Tibial artery (tissue), 4 donors: ENCODE measurements at regions not wholly inside any gene's neighbourhood (a gene's known extent, or its start where the extent isn't known, plus 50 kb on each side); places are given as distances from the start of the nearest gene placed in this dataset.

Experiments
- DNase-seq, 2 donors: peaks; one replicate each; pipeline ENCODE4 v3.0.0-alpha.2; 2019
- H3K27ac ChIP-seq, 2 donors: fragments of 200-600 bp; sonication (generic) in 1 of 2; 1 replicate in 1 of 2; 2 replicates in 1 of 2; pipeline ENCODE4 v1.5.1; 2018 to 2019; ENCODE audit warnings: mild to moderate bottlenecking in 1 of 2
- H3K27me3 ChIP-seq, 2 donors: fragments of 200-600 bp; sonication (generic) in 1 of 2; one replicate each; pipeline versions ENCODE4 v1.5.1 to v1.6.0; 2016 to 2019
- H3K36me3 ChIP-seq, 3 donors: fragments of 200-600 bp; sonication (generic) in 2 of 3; one replicate each; pipeline ENCODE4 v1.5.1; 2016 to 2019; ENCODE audit warnings: mild to moderate bottlenecking in 2 of 3
- H3K4me1 ChIP-seq, 4 donors: fragments of 200-600 bp; sonication (generic) in 2 of 4; 1 replicate in 3 of 4; 2 replicates in 1 of 4; pipeline ENCODE4 v1.5.1; 2016 to 2019
- H3K4me3 ChIP-seq, 2 donors: fragments of 200-600 bp; sonication (generic) in 1 of 2; 1 replicate in 1 of 2; 2 replicates in 1 of 2; pipeline ENCODE4 v1.5.1; 2018 to 2019; ENCODE audit warnings: mild to moderate bottlenecking in 2 of 2
- H3K9me3 ChIP-seq, 3 donors: fragments of 200-600 bp; sonication (generic) in 1 of 3; one replicate each; pipeline ENCODE4 v1.5.1; 2016 to 2019
- intact Hi-C: fragments of 100-400 bp; cut with DNase I; formaldehyde crosslinking; loops from one replicate; pipeline ENCODE4 v1.15.0; 2023; ENCODE audit warnings: low total_unique reads
- TF ChIP-seq, protein P1 (sequence below), 2 experiments: fragments of 200-600 bp in 1 of 2; fragments of 450-650 bp in 1 of 2; IDR thresholded peaks; one replicate each; pipeline ENCODE4 v1.5.1; 2017 to 2019; ENCODE audit warnings: antibody characterized with exemption in 2 of 2, mild to moderate bottlenecking in 1 of 2, moderate library complexity in 1 of 2

DNA sequence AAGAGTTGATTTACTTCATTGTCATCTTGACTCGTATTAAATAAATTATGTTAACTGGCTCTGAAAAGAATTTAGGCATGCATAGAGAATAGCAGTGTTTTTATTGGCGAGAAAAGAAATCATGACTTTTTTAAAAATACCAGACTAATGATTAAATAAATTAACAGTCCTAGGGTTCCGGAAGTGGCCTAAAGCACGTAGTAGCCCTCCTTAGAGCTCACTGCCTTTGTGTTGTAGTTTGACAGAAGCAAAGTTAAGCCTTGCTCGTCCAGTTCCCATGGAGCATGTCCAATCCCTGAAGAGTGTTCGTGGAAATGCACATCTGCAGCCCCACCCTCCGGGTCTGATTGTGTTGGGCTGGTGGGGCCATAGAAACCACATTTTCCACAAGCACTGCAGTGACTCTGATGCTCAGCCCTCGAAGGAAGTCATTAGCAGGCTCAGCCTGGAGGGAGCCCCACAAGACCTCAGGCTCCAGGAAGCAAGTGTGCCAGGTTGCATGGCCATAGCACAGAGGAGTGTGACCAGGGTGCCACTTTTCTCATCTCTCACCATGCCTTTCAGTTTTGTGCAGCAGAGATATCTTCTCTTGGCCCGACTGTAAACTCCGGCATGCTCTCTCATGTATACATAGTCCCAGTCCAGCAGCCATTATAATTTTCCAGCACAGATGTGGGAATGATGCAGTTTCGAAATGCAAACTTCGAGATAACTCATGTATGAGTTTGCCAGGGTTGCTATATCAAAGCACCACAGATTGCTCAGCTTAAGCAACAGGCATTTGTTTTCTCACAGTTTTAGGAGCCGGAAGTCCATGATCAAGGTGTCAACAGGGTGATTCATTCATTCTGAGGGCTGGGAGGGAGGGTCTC is 188.6 kb upstream of the SH3BP4 start:
- TF ChIP-seq, protein P1, sequence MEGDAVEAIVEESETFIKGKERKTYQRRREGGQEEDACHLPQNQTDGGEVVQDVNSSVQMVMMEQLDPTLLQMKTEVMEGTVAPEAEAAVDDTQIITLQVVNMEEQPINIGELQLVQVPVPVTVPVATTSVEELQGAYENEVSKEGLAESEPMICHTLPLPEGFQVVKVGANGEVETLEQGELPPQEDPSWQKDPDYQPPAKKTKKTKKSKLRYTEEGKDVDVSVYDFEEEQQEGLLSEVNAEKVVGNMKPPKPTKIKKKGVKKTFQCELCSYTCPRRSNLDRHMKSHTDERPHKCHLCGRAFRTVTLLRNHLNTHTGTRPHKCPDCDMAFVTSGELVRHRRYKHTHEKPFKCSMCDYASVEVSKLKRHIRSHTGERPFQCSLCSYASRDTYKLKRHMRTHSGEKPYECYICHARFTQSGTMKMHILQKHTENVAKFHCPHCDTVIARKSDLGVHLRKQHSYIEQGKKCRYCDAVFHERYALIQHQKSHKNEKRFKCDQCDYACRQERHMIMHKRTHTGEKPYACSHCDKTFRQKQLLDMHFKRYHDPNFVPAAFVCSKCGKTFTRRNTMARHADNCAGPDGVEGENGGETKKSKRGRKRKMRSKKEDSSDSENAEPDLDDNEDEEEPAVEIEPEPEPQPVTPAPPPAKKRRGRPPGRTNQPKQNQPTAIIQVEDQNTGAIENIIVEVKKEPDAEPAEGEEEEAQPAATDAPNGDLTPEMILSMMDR (IDR thresholded peaks at IDR 0.05), result no peak
- intact Hi-C loops, result no loop called here
- H3K4me3 ChIP-seq, result no peak overlapping the region
- no peaks in the 10 kb centered on the region for H3K36me3 ChIP-seq
- no peak overlapping the region for H3K27ac ChIP-seq
- DNase-seq, result no peak
- no peaks in the 10 kb centered on the region for H3K27me3 ChIP-seq
- H3K9me3 ChIP-seq, result peaks cover 0 to 5% (median 0%) of the 10 kb centered on the region in 3 donors
- H3K4me1 ChIP-seq, result no peaks in the 10 kb centered on the region

DNA sequence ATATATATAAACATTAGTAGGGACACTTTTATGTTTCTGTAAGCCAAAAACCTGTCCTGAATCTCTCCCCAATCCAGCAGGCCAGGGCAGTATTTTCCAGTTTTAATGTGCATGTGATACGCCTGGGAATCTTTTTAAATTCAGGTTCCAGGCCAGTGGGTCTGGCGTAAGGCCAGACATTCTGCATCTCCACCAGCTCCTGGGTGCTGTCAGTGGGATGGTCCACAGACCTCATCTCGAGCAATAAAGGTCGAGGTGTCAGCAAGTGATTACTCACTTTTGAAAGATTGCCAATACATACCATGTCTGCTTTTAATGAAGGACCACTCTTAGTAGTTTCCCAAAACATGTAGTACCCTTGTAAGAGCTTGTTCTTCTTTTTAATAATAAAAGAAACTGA is 189.9 kb upstream of the SH3BP4 start:
- no peak for DNase-seq
- no peaks in the 10 kb centered on the region for H3K4me1 ChIP-seq
- intact Hi-C loops, result no loop called here
- no peak overlapping the region for H3K27ac ChIP-seq
- H3K27me3 ChIP-seq, result no peaks in the 10 kb centered on the region
- peaks cover 0 to 5% (median 0%) of the 10 kb centered on the region in 3 donors for H3K9me3 ChIP-seq
- TF ChIP-seq, protein P1 (IDR thresholded peaks at IDR 0.05), result no peak
- H3K36me3 ChIP-seq, result no peaks in the 10 kb centered on the region
- no peak overlapping the region for H3K4me3 ChIP-seq

GRCh38 chr2:234754126-234754525 is 197.7 kb upstream of the SH3BP4 start:
- Histone ChIP-seq H3K9me3 (no peaks in the 10 kb centered on the region), H3K27ac (no peak overlapping the region), H3K27me3 (no peaks in the 10 kb centered on the region), H3K36me3 (no peaks in the 10 kb centered on the region), H3K4me1 (no peaks in the 10 kb centered on the region), H3K4me3 (no peak overlapping the region)
- TF ChIP-seq, protein P1 (IDR thresholded peaks at IDR 0.05), result no peak
- intact Hi-C loops, result no loop called here
- no peak for DNase-seq

GRCh38 chr2:234753701-234754100 is 198.1 kb upstream of the SH3BP4 start:
- TF ChIP-seq, protein P1 (IDR thresholded peaks at IDR 0.05), result no peak
- H3K27ac ChIP-seq, result no peak overlapping the region
- H3K27me3 ChIP-seq, result no peaks in the 10 kb centered on the region
- no peaks in the 10 kb centered on the region for H3K9me3 ChIP-seq
- no peaks in the 10 kb centered on the region for H3K36me3 ChIP-seq
- no peaks in the 10 kb centered on the region for H3K4me1 ChIP-seq
- DNase-seq, result no peak
- intact Hi-C loops, result no loop called here
- H3K4me3 ChIP-seq, result no peak overlapping the region

- DNase-seq, result no peak
- H3K4me3 ChIP-seq, result no peak overlapping the region
- no peaks in the 10 kb centered on the region for H3K9me3 ChIP-seq
- TF ChIP-seq, protein P1 (IDR thresholded peaks at IDR 0.05), result no peak
- no peaks in the 10 kb centered on the region for H3K27me3 ChIP-seq
- H3K27ac ChIP-seq, result no peak overlapping the region
- no peaks in the 10 kb centered on the region for H3K4me1 ChIP-seq
- no peaks in the 10 kb centered on the region for H3K36me3 ChIP-seq
- intact Hi-C loops, result no loop called here
These were observed 198.9 kb upstream of the SH3BP4 start for GRCh38 chr2:234752966-234753365.
